ENCODE measurements at regions not wholly inside any gene's neighbourhood (a gene's known extent, or its start where the extent isn't known, plus 50 kb on each side); places are given as distances from the start of the nearest gene placed in this dataset.
A peak's percentile ranks its signal among the peaks of the same experiment; 100 is the strongest.

DNA sequence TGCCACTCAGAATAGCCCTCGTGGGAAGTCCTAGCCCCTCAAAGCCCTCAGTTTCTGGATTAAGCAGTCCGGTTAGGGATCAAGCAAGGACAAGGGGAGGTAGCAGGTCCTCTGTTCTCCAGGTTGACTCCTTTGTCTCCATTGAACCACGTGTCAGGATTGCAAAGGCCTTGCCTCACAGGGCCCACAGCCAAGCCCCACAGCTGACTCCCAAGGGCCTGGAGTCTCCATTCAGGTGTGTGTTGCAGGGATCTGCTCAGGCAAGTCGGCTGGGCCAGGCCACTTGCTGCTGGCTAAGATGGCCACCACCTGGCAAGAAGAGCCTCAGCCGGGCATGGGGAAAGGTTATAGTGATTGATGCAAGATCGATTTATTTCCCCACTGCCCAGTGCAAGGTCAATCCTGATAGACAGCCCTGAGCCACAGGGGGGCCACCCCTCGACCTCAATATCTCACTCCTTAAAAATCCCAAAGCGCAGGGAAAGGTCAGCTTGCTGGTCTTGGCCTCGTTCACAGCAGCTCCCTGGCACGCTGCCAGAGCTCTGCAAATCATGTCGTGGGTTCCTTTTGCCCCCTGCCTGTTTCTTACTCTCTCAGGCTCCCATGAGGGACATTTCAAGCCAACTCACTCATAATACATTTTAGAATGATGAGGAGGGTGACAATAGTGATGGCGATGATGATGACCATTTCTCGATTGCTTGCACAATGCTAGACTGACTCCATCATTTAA, 75.9 kb downstream of the EDN3 start:
- DNase-seq (ENCODE audit: low read depth): no peak

DNA sequence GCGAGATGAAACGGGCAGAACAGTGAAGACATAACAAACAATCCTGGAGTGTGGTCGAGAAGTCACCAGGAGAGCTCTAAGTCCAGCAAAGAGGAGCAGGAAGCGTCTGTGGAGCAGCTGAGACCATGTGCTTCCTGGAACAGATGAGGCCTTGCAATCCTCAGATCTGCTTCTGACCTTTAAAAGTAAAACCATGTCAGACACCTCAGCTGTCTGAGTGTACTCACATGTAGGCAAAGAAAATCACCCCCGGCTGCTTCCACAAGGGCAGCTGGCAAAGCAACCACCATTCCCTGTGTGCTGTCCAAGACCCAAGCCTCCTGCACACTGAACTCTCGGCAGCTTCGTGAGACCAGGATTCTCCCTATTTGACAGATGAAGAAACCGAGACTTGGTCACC, 76.6 kb downstream of the EDN3 start:
- DNase-seq (ENCODE audit: low read depth): no peak

DNA sequence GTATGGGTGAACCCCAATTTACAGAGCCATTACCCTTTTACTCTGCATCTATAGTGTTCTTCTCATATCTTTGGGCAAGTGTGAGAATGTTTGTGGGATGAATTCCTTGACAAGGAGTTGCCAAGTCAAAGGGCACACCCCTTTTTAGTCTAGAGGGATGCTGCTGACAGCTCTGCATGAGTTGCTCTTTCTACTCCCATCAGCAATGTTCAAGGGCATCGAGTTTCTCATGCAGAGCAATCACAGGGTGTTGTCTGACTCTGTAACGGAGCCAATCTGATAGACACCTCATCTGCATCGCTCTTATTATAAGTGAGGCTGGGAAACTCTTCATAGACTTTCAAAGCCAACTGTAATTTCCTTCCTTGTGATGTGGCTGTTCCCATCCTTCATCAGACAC, 77.4 kb downstream of the EDN3 start:
- DNase-seq (ENCODE audit: low read depth): no peak

DNA sequence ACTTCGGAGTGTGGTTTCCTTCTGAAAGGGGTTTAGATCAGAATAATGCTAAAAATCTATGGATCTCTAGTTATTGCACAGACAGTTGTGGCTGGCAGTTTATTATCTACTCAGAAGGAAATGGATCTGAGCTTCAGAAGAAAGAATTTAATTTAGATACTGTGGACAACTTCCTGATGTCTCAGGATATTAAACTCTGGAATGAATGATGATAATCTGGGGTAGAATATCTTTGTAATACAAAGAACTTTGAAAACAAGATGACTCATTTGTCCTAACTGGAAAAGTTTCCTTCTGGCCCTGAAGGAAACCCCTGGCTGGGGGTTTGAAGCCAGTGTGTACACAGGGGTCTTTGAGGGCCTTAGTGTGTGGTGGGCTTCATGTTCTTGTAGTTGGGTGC, 78.0 kb downstream of the EDN3 start:
- no peak for DNase-seq (ENCODE audit: low read depth)

GRCh38 chr20:59378966-59379365, 78.6 kb downstream of the EDN3 start:
- DNase-seq (ENCODE audit: low read depth): no peak

DNA sequence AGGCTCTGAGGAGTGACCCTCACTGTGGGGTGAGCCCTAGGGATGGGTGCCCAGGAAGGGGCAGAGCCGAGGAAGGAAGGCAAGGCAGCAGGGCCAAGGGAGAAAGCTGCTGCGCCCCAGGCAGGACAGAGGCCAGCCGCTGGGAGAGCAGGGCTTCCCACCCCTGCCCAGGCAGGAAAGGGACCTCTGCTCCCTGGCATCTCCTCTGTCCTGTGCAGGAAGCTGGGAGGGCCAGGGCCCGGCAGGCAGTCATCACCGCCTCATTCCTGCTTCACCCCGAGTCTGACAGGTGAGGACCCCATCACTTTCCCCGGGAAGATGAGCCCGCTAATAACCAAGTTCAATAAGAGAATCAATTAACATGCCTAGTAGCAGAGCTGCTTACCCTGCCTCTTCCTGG, 81.3 kb downstream of the EDN3 start:
- no peak for DNase-seq (ENCODE audit: low read depth)

- DNase-seq (ENCODE audit: low read depth): no peak
These were observed 81.8 kb downstream of the EDN3 start for GRCh38 chr20:59382157-59382725.

GRCh38 chr20:59382907-59383306, 82.5 kb downstream of the EDN3 start:
- no peak for DNase-seq (ENCODE audit: low read depth)

GRCh38 chr20:59385038-59385437, 84.6 kb downstream of the EDN3 start:
- no peak for DNase-seq (ENCODE audit: low read depth)

- no peak for DNase-seq (ENCODE audit: low read depth)
These were observed 85.1 kb downstream of the EDN3 start for GRCh38 chr20:59385480-59385879.

GRCh38 chr20:59386809-59387208, 86.4 kb downstream of the EDN3 start:
- DNase-seq (ENCODE audit: low read depth): no peak

DNA sequence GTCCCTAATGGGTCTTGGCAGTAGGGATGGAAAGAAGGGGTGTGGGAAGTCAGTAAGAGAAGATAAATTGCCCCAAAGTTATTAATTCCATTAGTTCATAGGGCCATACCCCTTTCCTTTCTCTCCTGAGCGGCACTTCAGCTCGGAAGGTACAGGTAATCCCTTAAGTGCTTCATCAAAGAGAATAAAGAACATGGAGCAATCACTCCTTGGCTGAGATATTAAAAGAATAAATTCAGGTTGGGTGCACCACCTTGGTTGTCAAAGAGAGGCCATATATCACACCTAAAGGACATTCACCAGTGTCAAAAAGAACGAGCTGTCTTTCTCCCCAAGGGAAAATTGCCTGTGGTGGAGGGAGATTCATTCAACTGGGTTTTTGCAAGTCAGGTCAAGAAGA, 87.5 kb downstream of the EDN3 start:
- no peak for DNase-seq (ENCODE audit: low read depth)

DNA sequence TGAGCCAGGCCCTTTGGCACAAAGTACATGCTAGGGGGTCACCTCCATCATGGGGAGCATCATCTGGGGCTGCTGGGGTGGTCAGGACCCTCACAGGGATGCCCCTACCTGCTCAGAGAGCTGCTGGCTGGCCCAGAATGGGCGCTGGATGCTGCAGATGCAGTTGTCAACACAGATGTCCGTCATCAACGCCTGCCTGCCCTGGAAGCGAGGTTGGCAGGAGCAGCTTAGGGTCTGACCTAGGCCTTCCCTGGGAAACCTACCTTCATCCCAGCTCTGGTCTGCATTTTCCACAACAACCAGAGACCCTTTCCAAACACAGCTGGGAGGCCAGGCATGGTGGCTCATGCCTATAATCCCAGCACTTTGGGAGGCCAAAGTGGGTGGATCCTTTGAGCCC, 88.0 kb downstream of the EDN3 start:
- no peak for DNase-seq (ENCODE audit: low read depth)

DNA sequence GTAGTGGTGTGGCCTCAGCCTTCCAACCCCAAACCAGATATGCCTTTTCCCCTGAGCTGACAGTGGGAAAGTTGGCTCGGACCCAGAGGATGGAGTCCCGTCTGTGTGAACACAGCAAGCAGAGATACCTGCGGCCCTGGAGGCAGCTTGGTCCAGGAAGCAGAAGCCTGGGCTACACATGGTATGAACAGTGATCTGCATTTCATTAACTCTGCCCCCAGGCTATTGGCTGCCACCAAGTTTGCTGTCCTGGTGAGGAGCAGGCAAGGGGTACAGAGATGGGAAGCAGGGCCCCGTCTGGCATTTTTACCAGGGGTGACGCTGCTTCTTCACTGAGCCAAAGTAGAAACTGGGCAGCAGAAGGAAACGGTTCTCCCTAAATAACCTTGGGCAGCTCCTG, 90.0 kb downstream of the EDN3 start:
- DNase-seq (ENCODE audit: low read depth): no peak

DNA sequence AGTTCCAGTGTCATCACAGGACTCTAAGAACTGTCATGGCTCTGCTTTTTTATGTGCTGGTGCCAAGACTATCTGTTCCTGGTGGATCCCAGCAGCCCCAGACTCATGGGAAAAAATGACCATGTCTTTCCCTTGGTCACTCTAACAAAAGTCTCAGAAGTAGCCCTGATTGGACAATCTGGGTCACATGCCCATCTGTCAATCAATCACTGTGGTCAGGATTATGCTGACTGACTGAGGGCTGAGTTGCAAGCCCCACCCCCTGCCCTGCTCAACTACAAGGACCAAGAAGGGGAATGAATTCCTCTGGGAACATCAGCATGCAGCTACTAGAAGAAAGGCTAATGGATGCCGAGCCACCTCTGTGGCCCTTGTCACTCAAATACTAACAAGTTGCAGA, 91.6 kb downstream of the EDN3 start:
- no peak for DNase-seq (ENCODE audit: low read depth)

DNA sequence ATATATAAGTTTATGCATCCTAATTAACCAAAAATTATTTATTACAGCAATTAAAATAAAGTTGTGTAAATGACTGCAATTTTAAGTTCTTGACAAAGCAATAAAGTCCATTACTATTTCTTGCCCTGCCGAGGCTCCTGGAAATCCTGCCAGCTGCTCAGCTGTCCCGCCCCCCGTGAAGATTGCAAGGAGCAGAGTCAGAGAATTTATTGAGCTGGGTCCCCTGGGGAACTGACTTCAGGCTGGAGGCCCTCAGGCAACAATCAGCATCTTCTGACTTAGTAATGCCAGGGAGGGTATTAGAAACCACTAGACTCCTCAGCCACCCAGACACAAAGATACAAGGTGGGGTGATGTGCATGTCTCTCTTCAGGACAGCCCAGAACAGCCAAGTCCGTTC, 92.3 kb downstream of the EDN3 start:
- DNase-seq (ENCODE audit: low read depth): no peak

DNA sequence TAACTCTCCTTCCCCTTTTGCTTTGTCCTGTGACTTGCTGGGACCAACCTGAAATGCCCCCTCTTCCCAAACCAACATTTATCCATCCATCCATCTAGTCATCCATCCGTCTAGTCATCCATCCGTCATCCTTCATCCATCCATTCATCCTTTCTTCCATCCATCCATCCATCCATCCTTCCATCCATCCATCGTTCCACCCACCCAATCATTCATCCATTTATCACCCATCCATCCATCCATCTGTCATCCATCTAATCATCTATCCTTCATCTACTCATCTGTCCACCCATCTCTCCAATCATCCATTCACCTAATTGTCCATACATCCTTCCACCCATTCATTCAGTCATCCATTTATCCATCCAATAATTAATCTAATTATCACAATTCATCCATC, 92.7 kb downstream of the EDN3 start:
- no peak for DNase-seq (ENCODE audit: low read depth)

- no peak for DNase-seq (ENCODE audit: low read depth)
These were observed 95.3 kb downstream of the EDN3 start for GRCh38 chr20:59395729-59396128.

- no peak for DNase-seq (ENCODE audit: low read depth)
These were observed 98.3 kb downstream of the EDN3 start for GRCh38 chr20:59398537-59399205.

- no peak for DNase-seq (ENCODE audit: low read depth)
These were observed 99.2 kb downstream of the EDN3 start for GRCh38 chr20:59399426-59400099.

- DNase-seq (ENCODE audit: low read depth): peak; percentile 4
These were observed 100.3 kb downstream of the EDN3 start for GRCh38 chr20:59400708-59401107.

- no peak for DNase-seq (ENCODE audit: low read depth)
These were observed 102.3 kb downstream of the EDN3 start for GRCh38 chr20:59402681-59403080.

Data from activated T-cell treated with anti-CD3 and anti-CD28 coated beads for 1 hour (primary cell).